K562 (cell line): ENCODE measurements at regions not wholly inside any gene's neighbourhood (a gene's known extent, or its start where the extent isn't known, plus 50 kb on each side); places are given as distances from the start of the nearest gene placed in this dataset.
"Not testable (repeated sequence)": the region's sequence is repeated elsewhere in the genome, so short reads cannot be mapped to it uniquely, and the experiment has no call there.

Experiments
- FOXP4 ChIP-seq: sonication (generic); formaldehyde crosslinking; IDR thresholded peaks from 2 replicates; pipeline ENCODE4 v1.8.0; 2022; ENCODE audit warnings: mild to moderate bottlenecking, missing genetic modification reagents, borderline replicate concordance
- POLR2AphosphoS5 ChIP-seq: IDR thresholded peaks from 2 replicates; pipeline ENCODE4 v1.6.1; 2011; ENCODE audit warnings: mild to moderate bottlenecking, low read depth, low read length, moderate library complexity; ENCODE audit not compliant: control insufficient read depth, insufficient read depth
- SP1 ChIP-seq: sonication (generic); formaldehyde crosslinking; IDR thresholded peaks from 2 replicates; pipeline ENCODE4 v1.8.1; 2022; ENCODE audit warnings: mild to moderate bottlenecking, missing genetic modification reagents
- TEAD4 ChIP-seq, 2 experiments: sonication (generic) in 1 of 2; formaldehyde crosslinking in 1 of 2; IDR thresholded peaks; 2 replicates each; pipeline versions ENCODE4 v1.6.1 to v1.8.0; 2012 to 2022; ENCODE audit warnings: borderline replicate concordance in 1 of 2, inconsistent platforms in 1 of 2, low read length in 1 of 2, mild to moderate bottlenecking in 1 of 2, missing genetic modification reagents in 1 of 2
- YY1 ChIP-seq, 3 experiments: IDR thresholded peaks; 2 replicates each; pipeline ENCODE4 v1.6.1; 2011; ENCODE audit warnings: low read length in 2 of 3, mild to moderate bottlenecking in 2 of 3, moderate library complexity in 2 of 3, borderline replicate concordance in 1 of 3, control low read depth in 1 of 3, low read depth in 1 of 3; ENCODE audit not compliant: insufficient read depth in 3 of 3, insufficient replicate concordance in 2 of 3, control insufficient read depth in 1 of 3, insufficient read length in 1 of 3; ENCODE audit errors: extremely low read depth in 1 of 3
- ZBTB17 ChIP-seq: fragments of 450-650 bp; formaldehyde crosslinking; IDR thresholded peaks from 2 replicates; pipeline ENCODE4 v1.4.0; 2020; ENCODE audit warnings: mild to moderate bottlenecking
- ZNF124 ChIP-seq: sonication (generic); formaldehyde crosslinking; IDR thresholded peaks from 2 replicates; pipeline ENCODE4 v1.8.1; 2022; ENCODE audit warnings: missing genetic modification reagents
- TF ChIP-seq, protein P1 (sequence below), 3 experiments: IDR thresholded peaks in 2 of 3; conservative IDR thresholded peaks in 1 of 3; 2 replicates each; pipeline ENCODE4 v1.5.1; 2011 to 2012; ENCODE audit warnings: low read length in 3 of 3, mild to moderate bottlenecking in 3 of 3, control low read depth in 2 of 3, improper control_type of control experiment in 1 of 3, inconsistent platforms in 1 of 3, low read depth in 1 of 3, mixed read lengths in 1 of 3, moderate library complexity in 1 of 3; ENCODE audit not compliant: insufficient read depth in 2 of 3
- TF ChIP-seq, protein P2 (sequence below): sonication (generic); formaldehyde crosslinking; IDR thresholded peaks from 2 replicates; pipeline ENCODE4 v1.8.0; 2023; ENCODE audit warnings: mild to moderate bottlenecking, missing genetic modification reagents

DNA sequence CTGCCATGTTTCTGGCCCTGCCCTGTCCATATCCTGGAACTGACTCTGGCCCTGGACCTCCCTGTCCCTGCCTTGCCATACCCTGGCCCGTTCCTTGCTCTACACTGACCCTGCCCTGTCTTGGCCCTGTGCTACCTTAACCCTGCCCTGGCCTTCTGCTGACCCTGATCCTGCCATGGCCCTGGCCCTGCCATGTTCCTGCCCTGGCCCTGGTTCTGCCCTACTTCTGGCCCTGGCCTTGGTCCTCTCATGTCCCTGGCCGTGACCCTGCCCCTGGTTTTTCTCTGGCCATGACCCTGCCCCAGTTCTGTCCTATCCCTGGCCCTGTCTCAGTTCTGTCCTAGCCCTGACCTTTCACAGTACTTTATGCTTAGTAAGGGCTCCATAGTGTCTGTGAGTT lies 2884.3 kb upstream of the TEKT4 start:
- not testable (repeated sequence) for TF ChIP-seq ZNF124 (CRISPR knock-in tag); ZBTB17; SP1; YY1 (IDR thresholded peaks at IDR 0.05; ENCODE audit: borderline replicate concordance in 1 of 3, control insufficient read depth in 1 of 3, extremely low read depth in 1 of 3, insufficient read depth in 3 of 3, insufficient read length in 1 of 3, insufficient replicate concordance in 2 of 3, low read depth in 1 of 3, low read length in 2 of 3); TEAD4 (IDR thresholded peaks at IDR 0.05; ENCODE audit: low read length); TEAD4 (CRISPR knock-in tag; IDR thresholded peaks at IDR 0.05; ENCODE audit: borderline replicate concordance); FOXP4 (CRISPR knock-in tag); POLR2AphosphoS5
- TF ChIP-seq, protein P1, sequence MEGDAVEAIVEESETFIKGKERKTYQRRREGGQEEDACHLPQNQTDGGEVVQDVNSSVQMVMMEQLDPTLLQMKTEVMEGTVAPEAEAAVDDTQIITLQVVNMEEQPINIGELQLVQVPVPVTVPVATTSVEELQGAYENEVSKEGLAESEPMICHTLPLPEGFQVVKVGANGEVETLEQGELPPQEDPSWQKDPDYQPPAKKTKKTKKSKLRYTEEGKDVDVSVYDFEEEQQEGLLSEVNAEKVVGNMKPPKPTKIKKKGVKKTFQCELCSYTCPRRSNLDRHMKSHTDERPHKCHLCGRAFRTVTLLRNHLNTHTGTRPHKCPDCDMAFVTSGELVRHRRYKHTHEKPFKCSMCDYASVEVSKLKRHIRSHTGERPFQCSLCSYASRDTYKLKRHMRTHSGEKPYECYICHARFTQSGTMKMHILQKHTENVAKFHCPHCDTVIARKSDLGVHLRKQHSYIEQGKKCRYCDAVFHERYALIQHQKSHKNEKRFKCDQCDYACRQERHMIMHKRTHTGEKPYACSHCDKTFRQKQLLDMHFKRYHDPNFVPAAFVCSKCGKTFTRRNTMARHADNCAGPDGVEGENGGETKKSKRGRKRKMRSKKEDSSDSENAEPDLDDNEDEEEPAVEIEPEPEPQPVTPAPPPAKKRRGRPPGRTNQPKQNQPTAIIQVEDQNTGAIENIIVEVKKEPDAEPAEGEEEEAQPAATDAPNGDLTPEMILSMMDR (IDR thresholded peaks at IDR 0.05 in 2 of 3, conservative IDR thresholded peaks at IDR 0.05 in 1 of 3; ENCODE audit: insufficient read depth in 2 of 3, low read depth in 1 of 3, low read length in 3 of 3) = not testable (repeated sequence)
- TF ChIP-seq, protein P2, sequence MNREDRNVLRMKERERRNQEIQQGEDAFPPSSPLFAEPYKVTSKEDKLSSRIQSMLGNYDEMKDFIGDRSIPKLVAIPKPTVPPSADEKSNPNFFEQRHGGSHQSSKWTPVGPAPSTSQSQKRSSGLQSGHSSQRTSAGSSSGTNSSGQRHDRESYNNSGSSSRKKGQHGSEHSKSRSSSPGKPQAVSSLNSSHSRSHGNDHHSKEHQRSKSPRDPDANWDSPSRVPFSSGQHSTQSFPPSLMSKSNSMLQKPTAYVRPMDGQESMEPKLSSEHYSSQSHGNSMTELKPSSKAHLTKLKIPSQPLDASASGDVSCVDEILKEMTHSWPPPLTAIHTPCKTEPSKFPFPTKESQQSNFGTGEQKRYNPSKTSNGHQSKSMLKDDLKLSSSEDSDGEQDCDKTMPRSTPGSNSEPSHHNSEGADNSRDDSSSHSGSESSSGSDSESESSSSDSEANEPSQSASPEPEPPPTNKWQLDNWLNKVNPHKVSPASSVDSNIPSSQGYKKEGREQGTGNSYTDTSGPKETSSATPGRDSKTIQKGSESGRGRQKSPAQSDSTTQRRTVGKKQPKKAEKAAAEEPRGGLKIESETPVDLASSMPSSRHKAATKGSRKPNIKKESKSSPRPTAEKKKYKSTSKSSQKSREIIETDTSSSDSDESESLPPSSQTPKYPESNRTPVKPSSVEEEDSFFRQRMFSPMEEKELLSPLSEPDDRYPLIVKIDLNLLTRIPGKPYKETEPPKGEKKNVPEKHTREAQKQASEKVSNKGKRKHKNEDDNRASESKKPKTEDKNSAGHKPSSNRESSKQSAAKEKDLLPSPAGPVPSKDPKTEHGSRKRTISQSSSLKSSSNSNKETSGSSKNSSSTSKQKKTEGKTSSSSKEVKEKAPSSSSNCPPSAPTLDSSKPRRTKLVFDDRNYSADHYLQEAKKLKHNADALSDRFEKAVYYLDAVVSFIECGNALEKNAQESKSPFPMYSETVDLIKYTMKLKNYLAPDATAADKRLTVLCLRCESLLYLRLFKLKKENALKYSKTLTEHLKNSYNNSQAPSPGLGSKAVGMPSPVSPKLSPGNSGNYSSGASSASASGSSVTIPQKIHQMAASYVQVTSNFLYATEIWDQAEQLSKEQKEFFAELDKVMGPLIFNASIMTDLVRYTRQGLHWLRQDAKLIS = not testable (repeated sequence)
